RWPE1 (cell line): ENCODE measurements at regions not wholly inside any gene's neighbourhood (a gene's known extent, or its start where the extent isn't known, plus 50 kb on each side); places are given as distances from the start of the nearest gene placed in this dataset.
A peak's percentile ranks its signal among the peaks of the same experiment; 100 is the strongest.

Source experiments
- CTCF ChIA-PET: fragments of 350-600 bp; sonication (Branson Sonifier 250); formaldehyde crosslinking; extraction: SDS; loops from one replicate; lab custom pipeline; 2021; lab: Yijun Ruan, JAX
- POLR2A ChIA-PET: fragments of 400-600 bp; formaldehyde crosslinking; extraction: SDS; loops from one replicate; lab custom pipeline; 2020; ENCODE audit warnings: antibody characterized with exemption; ENCODE audit not compliant: low non-redundant PET; lab: Yijun Ruan, JAX
- DNase-seq: peaks from one replicate; pipeline ENCODE4 v3.0.0; 2012; ENCODE audit warnings: low spot score
- H3K27ac ChIP-seq: fragments of 450-650 bp; 2 replicates; pipeline ENCODE4 v1.5.1; 2017
- CTCF ChIP-seq: fragments of 450-650 bp; conservative IDR thresholded peaks from 2 replicates; pipeline ENCODE4 v1.5.1; 2017; ENCODE audit warnings: low read depth, mild to moderate bottlenecking

DNA sequence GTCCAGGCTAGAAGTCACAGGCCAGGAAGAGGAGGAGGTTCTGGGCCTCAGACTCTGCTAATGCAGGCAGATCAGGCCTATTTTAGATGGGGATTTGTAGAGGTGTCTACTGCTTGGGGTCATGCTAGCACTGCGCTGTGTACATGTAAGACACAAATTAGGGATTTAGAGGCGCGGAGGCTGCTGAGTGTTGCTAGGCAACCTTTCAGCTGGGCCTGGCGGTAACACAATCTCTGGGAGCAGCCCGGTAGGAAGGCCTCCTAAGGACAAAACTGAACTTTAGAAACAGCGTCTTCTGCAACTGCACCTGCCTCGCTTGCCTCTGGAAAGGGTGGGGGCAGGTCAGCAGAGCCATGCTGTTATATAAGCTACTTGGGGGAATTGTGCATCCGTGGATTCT lies 147.9 kb downstream of the MACROH2A1 start:
- H3K27ac ChIP-seq, result no peak overlapping the region
- POLR2A ChIA-PET, result no interaction called here
- TF ChIP-seq CTCF, result no peak
- DNase-seq, result no peak
- CTCF ChIA-PET, result no interaction called here

GRCh38 chr5:135250671-135251070 lies 148.4 kb downstream of the MACROH2A1 start:
- CTCF ChIA-PET, result no interaction called here
- DNase-seq, result no peak
- no peak overlapping the region for H3K27ac ChIP-seq
- no peak for TF ChIP-seq CTCF
- POLR2A ChIA-PET, result no interaction called here

DNA sequence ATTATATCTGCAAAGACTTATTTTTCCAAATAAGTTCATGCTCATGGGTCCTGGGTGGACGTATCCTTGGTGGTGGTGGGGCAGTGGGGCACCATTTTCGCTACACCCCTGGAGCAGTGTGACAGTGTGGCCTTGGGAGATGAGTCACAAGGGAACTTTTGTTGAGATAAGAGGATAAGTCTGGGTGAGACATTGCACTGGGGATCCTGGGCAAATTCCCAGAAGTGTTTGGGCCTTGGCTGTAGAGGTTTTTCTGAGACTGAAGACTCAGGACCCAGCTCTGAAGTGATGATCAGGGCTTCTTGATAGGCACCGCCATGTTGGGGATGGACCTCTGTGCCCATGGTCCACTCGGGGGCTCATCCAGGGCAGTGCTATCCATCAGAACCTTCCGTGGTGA lies 149.4 kb downstream of the MACROH2A1 start:
- DNase-seq, result no peak

DNA sequence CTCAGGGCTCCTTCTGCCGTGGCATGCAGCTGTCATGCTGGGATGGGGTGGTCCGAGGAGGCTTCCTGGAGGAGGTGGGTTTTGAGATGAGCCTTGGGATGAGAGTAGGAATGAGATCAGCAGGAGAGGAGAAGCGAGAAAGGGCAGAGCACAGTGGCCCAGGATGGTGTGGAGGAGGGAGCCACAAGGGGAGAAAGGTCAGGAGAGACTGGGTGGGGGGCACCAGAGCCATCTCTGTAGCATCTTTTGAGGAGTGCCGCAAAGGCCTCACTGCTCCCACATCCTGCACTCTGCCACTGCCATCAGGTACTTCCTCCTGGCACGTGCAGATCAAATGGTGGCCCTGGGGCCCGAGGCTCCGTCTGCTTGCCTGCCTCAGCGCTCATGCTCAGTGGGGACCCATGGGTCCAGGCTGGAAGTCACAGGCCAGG lies 150.2 kb downstream of the MACROH2A1 start:
- POLR2A ChIA-PET, result no interaction called here
- no peak for DNase-seq
- peak overlapping the region; percentile 0; the same call in 1 of the 2 replicates for H3K27ac ChIP-seq
- CTCF ChIA-PET, result interaction anchor here (0.8 kb wide), 1 partner anchor 64 kb away, joined by 3 read pairs; no protein-coding TSS in a partner anchor
- no peak for TF ChIP-seq CTCF

More for the DNA sequence above, 149.4 kb downstream of the MACROH2A1 start:
- POLR2A ChIA-PET, result no interaction called here
- TF ChIP-seq CTCF, result no peak
- H3K27ac ChIP-seq, result no peak overlapping the region
- CTCF ChIA-PET, result no interaction called here

GRCh38 chr5:135246923-135247795 lies 151.9 kb downstream of the MACROH2A1 start:
- no peak for TF ChIP-seq CTCF
- DNase-seq, result peak; percentile 95
- H3K27ac ChIP-seq, result peak overlapping the region; percentile 97
- POLR2A ChIA-PET, result interaction anchor here (0.6 kb wide), 1 partner anchor 36 kb away, joined by 4 read pairs; no protein-coding TSS in a partner anchor
- CTCF ChIA-PET, result interaction anchor here (0.7 kb wide), 1 partner anchor 14 kb away, joined by 3 read pairs; no protein-coding TSS in a partner anchor

GRCh38 chr5:135246605-135246922 lies 152.5 kb downstream of the MACROH2A1 start:
- no peak for TF ChIP-seq CTCF
- H3K27ac ChIP-seq, result peak overlapping the region; percentile 97
- CTCF ChIA-PET, result interaction anchor here (0.7 to 0.8 kb wide), 2 partner anchors 15 to 81 kb away, joined by 3 read pairs; no protein-coding TSS in a partner anchor
- DNase-seq, result no peak
- POLR2A ChIA-PET, result interaction anchor here (0.9 kb wide), 1 partner anchor 64 kb away, joined by 4 read pairs; no protein-coding TSS in a partner anchor
